AG10803 (cell line): ENCODE measurements at regions not wholly inside any gene's neighbourhood (a gene's known extent, or its start where the extent isn't known, plus 50 kb on each side); places are given as distances from the start of the nearest gene placed in this dataset.

ENCODE experiments used
- DNase-seq: peaks from one replicate; pipeline ENCODE4 v3.0.0; 2010; ENCODE audit warnings: low read depth
- H3K4me3 ChIP-seq: 2 replicates; pipeline ENCODE4 v1.5.1; 2011; ENCODE audit warnings: mild to moderate bottlenecking, low read length, control low read depth
- CTCF ChIP-seq: conservative IDR thresholded peaks from 2 replicates; pipeline ENCODE4 v1.5.1; 2011; ENCODE audit warnings: mild to moderate bottlenecking, low read length, control low read depth, inconsistent platforms

DNA sequence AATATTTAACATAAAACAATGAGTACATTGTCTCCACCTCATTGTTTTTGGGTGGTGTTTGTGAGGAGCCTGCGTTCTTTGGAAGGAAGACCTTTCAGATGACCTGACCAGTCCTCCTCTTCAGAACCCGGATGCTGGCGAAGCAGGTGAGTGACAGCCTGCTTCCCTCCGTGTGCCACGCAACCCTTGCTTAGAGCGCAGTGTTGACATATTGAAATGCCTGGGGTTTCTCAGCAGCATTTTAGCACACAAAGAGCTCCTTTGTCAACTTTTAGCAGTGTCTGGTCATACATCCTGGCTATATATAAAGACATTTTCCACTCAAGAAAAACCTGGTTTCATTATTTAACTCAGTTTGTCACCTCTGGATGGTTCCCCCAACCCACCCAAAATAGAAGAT, 335.7 kb upstream of the POU3F3 start:
- no peak for TF ChIP-seq CTCF
- no peak overlapping the region for H3K4me3 ChIP-seq
- no peak for DNase-seq

DNA sequence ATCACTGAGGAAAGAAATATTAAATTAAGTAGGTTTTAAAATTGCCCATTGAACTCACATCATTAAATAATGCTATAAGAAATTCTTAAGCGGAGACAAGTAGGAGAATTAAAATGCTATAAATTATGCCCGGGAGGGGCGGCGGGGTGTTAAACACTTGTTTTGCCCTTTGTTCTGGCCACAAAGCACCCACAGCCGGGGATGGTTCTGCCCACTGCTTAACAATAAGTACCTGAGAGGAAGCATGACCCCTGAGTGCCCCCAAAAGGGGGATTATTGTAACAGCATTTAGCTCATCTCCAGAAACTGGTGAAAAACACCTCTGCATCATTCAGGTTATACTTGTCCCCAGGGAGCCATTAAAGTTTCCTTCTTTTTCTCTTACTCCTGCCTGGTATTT, 332.7 kb upstream of the POU3F3 start:
- no peak overlapping the region for H3K4me3 ChIP-seq
- DNase-seq, result no peak
- TF ChIP-seq CTCF, result no peak

- no peak for TF ChIP-seq CTCF
- no peak overlapping the region for H3K4me3 ChIP-seq
- no peak for DNase-seq
These were observed 330.0 kb upstream of the POU3F3 start for GRCh38 chr2:104523921-104524320.

GRCh38 chr2:104528101-104528500, 325.8 kb upstream of the POU3F3 start:
- TF ChIP-seq CTCF, result no peak
- no peak overlapping the region for H3K4me3 ChIP-seq
- DNase-seq, result no peak

DNA sequence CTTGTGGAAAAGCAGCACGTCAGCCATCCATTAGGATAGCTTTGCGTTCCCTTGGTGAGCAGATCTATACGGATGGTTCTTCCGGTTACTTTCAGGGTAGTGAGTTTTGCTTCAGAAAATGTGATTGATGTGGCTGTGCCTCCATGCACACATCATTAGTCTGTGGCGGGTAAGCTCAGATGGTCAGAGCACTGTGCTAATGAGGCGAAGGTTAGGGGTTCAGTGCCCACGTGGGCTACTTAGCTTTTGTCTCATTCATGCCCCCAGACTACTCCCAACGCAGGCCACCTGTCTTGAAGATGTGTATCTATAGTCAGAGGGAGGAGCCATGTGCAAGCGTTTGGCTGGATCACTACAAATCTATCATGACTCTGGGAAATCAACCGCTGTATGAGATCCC, 322.8 kb upstream of the POU3F3 start:
- no peak overlapping the region for H3K4me3 ChIP-seq
- no peak for DNase-seq
- no peak for TF ChIP-seq CTCF

DNA sequence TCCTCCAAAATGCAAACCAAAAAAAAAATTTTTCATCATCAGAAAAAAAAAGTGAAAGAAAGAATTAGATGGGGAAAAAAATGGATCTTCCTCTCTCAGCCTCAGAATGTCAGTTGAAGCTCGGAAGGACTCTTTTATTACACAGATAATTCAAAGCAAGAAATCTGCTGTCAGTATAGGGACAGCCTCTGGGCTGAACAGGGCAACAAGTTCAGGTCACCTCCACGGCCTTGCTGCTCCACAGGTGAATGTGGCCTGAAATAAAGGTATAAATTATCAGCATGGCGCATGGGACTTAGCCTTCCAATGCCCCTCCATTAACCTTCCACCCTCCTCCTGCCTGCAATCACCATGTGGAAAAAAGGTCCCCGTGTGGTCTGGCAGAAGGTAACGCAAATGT, 316.8 kb upstream of the POU3F3 start:
- no peak for DNase-seq
- no peak for TF ChIP-seq CTCF
- H3K4me3 ChIP-seq, result no peak overlapping the region

- H3K4me3 ChIP-seq, result no peak overlapping the region
- DNase-seq, result no peak
- TF ChIP-seq CTCF, result no peak
These were observed 315.8 kb upstream of the POU3F3 start for GRCh38 chr2:104538077-104538476.
